Fibroblast of lung (primary cell): ENCODE measurements at regions not wholly inside any gene's neighbourhood (a gene's known extent, or its start where the extent isn't known, plus 50 kb on each side); places are given as distances from the start of the nearest gene placed in this dataset.

ENCODE experiments used
- DNase-seq, 2 donors: peaks; one replicate each; pipeline versions ENCODE4 v3.0.0 to v3.0.0-alpha.2; 2010; ENCODE audit warnings: low read depth in 2 of 2
- H2AFZ ChIP-seq: 2 replicates; pipeline ENCODE4 v1.5.1; 2012; ENCODE audit warnings: low read length, control low read depth, inconsistent platforms
- H3K27ac ChIP-seq: 2 replicates; pipeline ENCODE4 v1.5.1; 2011; ENCODE audit warnings: low read length, control low read depth; ENCODE audit not compliant: insufficient read depth
- H3K27me3 ChIP-seq: 2 replicates; pipeline ENCODE4 v1.5.1; 2011; ENCODE audit warnings: mild to moderate bottlenecking, low read length; ENCODE audit not compliant: control insufficient read depth, insufficient read depth
- H3K36me3 ChIP-seq: 2 replicates; pipeline ENCODE4 v1.5.1; 2011; ENCODE audit warnings: low read length; ENCODE audit not compliant: control insufficient read depth, insufficient read depth
- H3K4me1 ChIP-seq: 2 replicates; pipeline ENCODE4 v1.5.1; 2011; ENCODE audit warnings: low read length; ENCODE audit not compliant: control insufficient read depth, insufficient read depth; ENCODE audit errors: extremely low read depth
- H3K4me2 ChIP-seq: 2 replicates; pipeline ENCODE4 v1.5.1; 2011; ENCODE audit warnings: low read length, control low read depth; ENCODE audit not compliant: insufficient read depth; ENCODE audit errors: extremely low read depth
- H3K4me3 ChIP-seq, 4 experiments: fragments of 200-600 bp in 1 of 4; sonication (generic) in 1 of 4; replicated peaks in 1 of 4; 2 replicates each; pipeline ENCODE4 v1.5.1; 2011 to 2016; ENCODE audit warnings: low read length in 4 of 4, low read depth in 3 of 4, mild to moderate bottlenecking in 3 of 4, control low read depth in 2 of 4, inconsistent platforms in 1 of 4, mixed read lengths in 1 of 4; ENCODE audit not compliant: insufficient read depth in 1 of 4; ENCODE audit errors: control extremely low read depth in 1 of 4
- H3K79me2 ChIP-seq: 2 replicates; pipeline ENCODE4 v1.5.1; 2012; ENCODE audit warnings: mild to moderate bottlenecking, low read length, inconsistent platforms; ENCODE audit not compliant: control insufficient read depth, insufficient read depth
- H3K9ac ChIP-seq: 2 replicates; pipeline ENCODE4 v1.5.1; 2011; ENCODE audit warnings: mild to moderate bottlenecking, low read length, control low read depth; ENCODE audit not compliant: insufficient read depth
- H3K9me3 ChIP-seq: 2 replicates; pipeline ENCODE4 v1.5.1; 2012; ENCODE audit warnings: low read depth, low read length; ENCODE audit not compliant: control insufficient read depth, insufficient read depth
- H4K20me1 ChIP-seq: 2 replicates; pipeline ENCODE4 v1.5.1; 2011; ENCODE audit warnings: low read length; ENCODE audit not compliant: control insufficient read depth, insufficient read depth; ENCODE audit errors: extremely low read depth
- EZH2 ChIP-seq: IDR thresholded peaks from 2 replicates; pipeline ENCODE4 v1.5.1; 2012; ENCODE audit warnings: low read length, control low read depth, mild to moderate bottlenecking; ENCODE audit errors: missing control alignments
- TF ChIP-seq, protein P1 (sequence below), 2 donors: IDR thresholded peaks in 1 of 2; conservative IDR thresholded peaks in 1 of 2; 1 replicate in 1 of 2; 2 replicates in 1 of 2; pipeline ENCODE4 v1.5.1; 2011 to 2012; ENCODE audit warnings: low read length in 2 of 2, control low read depth in 1 of 2, inconsistent platforms in 1 of 2, low read depth in 1 of 2, mild to moderate bottlenecking in 1 of 2

DNA sequence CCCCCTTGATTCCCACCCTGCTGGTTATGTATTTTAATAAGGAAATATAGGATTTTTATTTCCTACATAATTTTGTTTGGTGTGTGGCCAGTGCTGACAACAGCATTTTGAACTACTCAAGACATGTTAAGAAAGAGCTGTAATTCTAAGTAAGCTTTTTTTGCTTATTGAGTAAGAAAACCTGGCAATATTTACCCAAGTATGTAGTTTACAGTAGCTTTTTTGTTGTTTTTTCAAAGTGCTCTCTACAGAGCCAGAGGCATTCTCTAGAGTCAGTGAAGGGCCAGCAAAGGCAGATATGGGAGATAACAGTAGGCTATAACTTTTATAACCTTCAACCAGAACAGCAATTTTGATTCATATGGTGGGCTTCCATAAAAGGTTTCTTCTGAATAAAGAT, 63.2 kb upstream of the TMEM168 start:
- no peak overlapping the region for H3K27ac ChIP-seq
- H3K9me3 ChIP-seq: no peaks in the 10 kb centered on the region
- no peaks in the 10 kb centered on the region for H3K36me3 ChIP-seq
- no peak overlapping the region for H3K4me2 ChIP-seq
- DNase-seq: peak in 1 of 2 donors; percentile 31
- no peaks in the 10 kb centered on the region for H3K79me2 ChIP-seq
- no peak overlapping the region for H2AFZ ChIP-seq
- H3K9ac ChIP-seq: no peak overlapping the region
- H3K4me3 ChIP-seq: no peak overlapping the region
- no peaks in the 10 kb centered on the region for H3K27me3 ChIP-seq
- no peak for TF ChIP-seq EZH2
- TF ChIP-seq, protein P1, sequence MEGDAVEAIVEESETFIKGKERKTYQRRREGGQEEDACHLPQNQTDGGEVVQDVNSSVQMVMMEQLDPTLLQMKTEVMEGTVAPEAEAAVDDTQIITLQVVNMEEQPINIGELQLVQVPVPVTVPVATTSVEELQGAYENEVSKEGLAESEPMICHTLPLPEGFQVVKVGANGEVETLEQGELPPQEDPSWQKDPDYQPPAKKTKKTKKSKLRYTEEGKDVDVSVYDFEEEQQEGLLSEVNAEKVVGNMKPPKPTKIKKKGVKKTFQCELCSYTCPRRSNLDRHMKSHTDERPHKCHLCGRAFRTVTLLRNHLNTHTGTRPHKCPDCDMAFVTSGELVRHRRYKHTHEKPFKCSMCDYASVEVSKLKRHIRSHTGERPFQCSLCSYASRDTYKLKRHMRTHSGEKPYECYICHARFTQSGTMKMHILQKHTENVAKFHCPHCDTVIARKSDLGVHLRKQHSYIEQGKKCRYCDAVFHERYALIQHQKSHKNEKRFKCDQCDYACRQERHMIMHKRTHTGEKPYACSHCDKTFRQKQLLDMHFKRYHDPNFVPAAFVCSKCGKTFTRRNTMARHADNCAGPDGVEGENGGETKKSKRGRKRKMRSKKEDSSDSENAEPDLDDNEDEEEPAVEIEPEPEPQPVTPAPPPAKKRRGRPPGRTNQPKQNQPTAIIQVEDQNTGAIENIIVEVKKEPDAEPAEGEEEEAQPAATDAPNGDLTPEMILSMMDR (conservative IDR thresholded peaks at IDR 0.05 in 1 of 2, IDR thresholded peaks at IDR 0.05 in 1 of 2; ENCODE audit: low read depth in 1 of 2, low read length in 2 of 2): no peak
- no peaks in the 10 kb centered on the region for H4K20me1 ChIP-seq
- no peaks in the 10 kb centered on the region for H3K4me1 ChIP-seq

DNA sequence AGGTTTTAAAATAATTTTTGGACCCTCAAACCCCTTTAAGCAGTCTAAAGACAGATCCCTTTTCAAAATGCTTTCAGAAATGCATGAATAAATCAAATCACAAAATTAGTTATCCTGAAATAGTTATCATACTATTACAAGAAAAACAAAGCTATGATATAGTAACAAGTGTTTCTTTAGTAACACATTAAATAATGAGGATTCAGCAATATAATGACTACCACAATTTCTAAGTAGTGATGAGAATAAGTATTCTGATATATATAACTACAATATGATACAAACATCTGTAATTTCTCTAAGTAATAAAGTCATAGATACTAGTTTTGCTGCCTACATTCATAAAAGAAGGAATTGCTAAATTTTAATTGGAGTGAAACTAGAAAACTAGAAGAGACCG, 53.0 kb upstream of the TMEM168 start:
- H3K4me3 ChIP-seq: no peak overlapping the region
- no peaks in the 10 kb centered on the region for H3K36me3 ChIP-seq
- no peak overlapping the region for H3K9ac ChIP-seq
- no peak overlapping the region for H2AFZ ChIP-seq
- H3K79me2 ChIP-seq: no peaks in the 10 kb centered on the region
- no peaks in the 10 kb centered on the region for H4K20me1 ChIP-seq
- no peak for TF ChIP-seq EZH2
- TF ChIP-seq, protein P1 (conservative IDR thresholded peaks at IDR 0.05 in 1 of 2, IDR thresholded peaks at IDR 0.05 in 1 of 2; ENCODE audit: low read depth in 1 of 2, low read length in 2 of 2): no peak
- H3K4me2 ChIP-seq: no peak overlapping the region
- H3K27me3 ChIP-seq: no peaks in the 10 kb centered on the region
- H3K9me3 ChIP-seq: no peaks in the 10 kb centered on the region
- DNase-seq: no peak
- no peaks in the 10 kb centered on the region for H3K4me1 ChIP-seq
- no peak overlapping the region for H3K27ac ChIP-seq
